Brain microvascular endothelial cell (primary cell): ENCODE measurements at regions not wholly inside any gene's neighbourhood (a gene's known extent, or its start where the extent isn't known, plus 50 kb on each side); places are given as distances from the start of the nearest gene placed in this dataset.

ENCODE experiments used
- DNase-seq: peaks from one replicate; pipeline ENCODE4 v3.0.0-alpha.2; 2020
- H3K27ac ChIP-seq: fragments of 250-450 bp; sonication (Bioruptor Pico); 2 replicates; pipeline ENCODE4 v1.5.1; 2020; ENCODE audit warnings: mild to moderate bottlenecking, moderate library complexity
- H3K27me3 ChIP-seq: fragments of 250-450 bp; sonication (Bioruptor Pico); replicated peaks from 2 replicates; pipeline ENCODE4 v1.5.1; 2020; ENCODE audit warnings: mild to moderate bottlenecking
- H3K36me3 ChIP-seq: fragments of 250-450 bp; sonication (Bioruptor Pico); replicated peaks from 2 replicates; pipeline ENCODE4 v1.5.1; 2020; ENCODE audit warnings: mild to moderate bottlenecking
- H3K4me3 ChIP-seq: 2 replicates; pipeline ENCODE4 v1.5.1; 2011; ENCODE audit warnings: low read depth, mild to moderate bottlenecking, control low read depth, low read length, moderate library complexity
- CTCF ChIP-seq: IDR thresholded peaks from 2 replicates; pipeline ENCODE4 v1.5.1; 2011; ENCODE audit warnings: low read depth, mild to moderate bottlenecking, moderate library complexity, low read length, control low read depth, inconsistent platforms; ENCODE audit errors: missing control alignments
- in situ Hi-C: cut with HindIII; loops from 2 replicates; pipeline ENCODE4 v1.10.0; 2017; ENCODE audit warnings: low sequenced_read_pairs, low pct_ligation_motif_present

- Histone ChIP-seq H3K36me3 (no peaks in the 10 kb centered on the region), H3K27me3 (no peaks in the 10 kb centered on the region), H3K4me3 (no peak overlapping the region), H3K27ac (no peak overlapping the region)
- no peak for DNase-seq
- TF ChIP-seq CTCF = no peak
- in situ Hi-C loops = no loop called here
Observed at GRCh38 chr14:32263939-32264567, 61.0 kb upstream of the RNU6-8 start.

- H3K36me3 ChIP-seq = no peaks in the 10 kb centered on the region
- no peak for DNase-seq
- TF ChIP-seq CTCF = no peak
- in situ Hi-C loops = no loop called here
- H3K27ac ChIP-seq = no peak overlapping the region
- no peaks in the 10 kb centered on the region for H3K27me3 ChIP-seq
- H3K4me3 ChIP-seq = no peak overlapping the region
Observed at GRCh38 chr14:32265584-32265983, 62.5 kb upstream of the RNU6-8 start.

- in situ Hi-C loops = no loop called here
- TF ChIP-seq CTCF = no peak
- no peak overlapping the region for H3K4me3 ChIP-seq
- DNase-seq = no peak
- H3K36me3 ChIP-seq = no peaks in the 10 kb centered on the region
- no peaks in the 10 kb centered on the region for H3K27me3 ChIP-seq
- H3K27ac ChIP-seq = no peak overlapping the region
Observed at GRCh38 chr14:32277998-32278397, 51.1 kb upstream of the AKAP6 start.
